RWPE2 (cell line): ENCODE measurements at regions not wholly inside any gene's neighbourhood (a gene's known extent, or its start where the extent isn't known, plus 50 kb on each side); places are given as distances from the start of the nearest gene placed in this dataset.

Experiments
- ATAC-seq: fragments of 200-7000 bp; cut with Tn5 transposase; 3 replicates; pipeline ENCODE4 v1.9.1; 2021; ENCODE audit warnings: low read depth
- DNase-seq: peaks from one replicate; pipeline ENCODE4 v3.0.0-alpha.2; 2020; ENCODE audit warnings: low spot score
- H3K27ac ChIP-seq: fragments of 450-650 bp; 2 replicates; pipeline ENCODE4 v1.5.1; 2017; ENCODE audit warnings: mild to moderate bottlenecking; ENCODE audit not compliant: poor library complexity, severe bottlenecking
- H3K27me3 ChIP-seq: fragments of 250-450 bp; sonication (Bioruptor Pico); 2 replicates; pipeline ENCODE4 v1.5.1; 2021; ENCODE audit warnings: mild to moderate bottlenecking, moderate library complexity; ENCODE audit not compliant: insufficient read depth, poor library complexity, severe bottlenecking
- H3K36me3 ChIP-seq: fragments of 250-450 bp; sonication (Bioruptor Pico); 2 replicates; pipeline ENCODE4 v1.5.1; 2020; ENCODE audit warnings: low read depth, mild to moderate bottlenecking, moderate library complexity
- H3K4me1 ChIP-seq: fragments of 250-450 bp; sonication (Bioruptor Pico); 2 replicates; pipeline ENCODE4 v1.5.1; 2021; ENCODE audit warnings: mild to moderate bottlenecking, moderate library complexity; ENCODE audit not compliant: insufficient read depth, poor library complexity, severe bottlenecking
- H3K4me3 ChIP-seq: fragments of 250-450 bp; sonication (Bioruptor Pico); 2 replicates; pipeline ENCODE4 v1.5.1; 2021; ENCODE audit warnings: mild to moderate bottlenecking, moderate library complexity; ENCODE audit not compliant: severe bottlenecking
- H3K9me3 ChIP-seq: fragments of 250-450 bp; sonication (Bioruptor Pico); 2 replicates; pipeline ENCODE4 v1.5.1; 2021; ENCODE audit warnings: mild to moderate bottlenecking, moderate library complexity; ENCODE audit not compliant: severe bottlenecking
- CTCF ChIP-seq: fragments of 450-650 bp; IDR thresholded peaks from one replicate; pipeline ENCODE4 v1.5.1; 2017; ENCODE audit warnings: mild to moderate bottlenecking, moderate library complexity; ENCODE audit not compliant: poor library complexity, severe bottlenecking

DNA sequence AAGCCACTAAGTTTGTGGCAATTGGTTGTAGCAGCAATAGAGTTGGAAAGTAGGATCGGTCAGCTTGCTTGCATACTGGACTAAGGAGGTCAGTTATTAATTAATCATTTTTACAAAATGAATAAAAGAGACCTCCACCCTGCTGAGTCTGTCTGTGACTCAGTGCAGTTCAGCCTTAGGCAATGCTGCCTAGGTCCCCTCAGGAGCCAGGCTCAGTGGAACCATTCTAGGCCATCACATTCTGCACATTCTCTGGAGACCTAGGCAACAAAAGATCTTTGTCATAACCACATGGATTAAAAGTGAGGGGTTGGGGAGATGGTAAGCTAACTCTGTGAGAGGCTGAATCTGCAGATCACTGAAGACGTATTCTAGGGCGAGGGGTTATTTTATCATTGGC lies 178.7 kb upstream of the CADM1 start:
- H3K36me3 ChIP-seq, result no peaks in the 10 kb centered on the region
- H3K9me3 ChIP-seq, result no peaks in the 10 kb centered on the region
- no peaks in the 10 kb centered on the region for H3K27me3 ChIP-seq
- DNase-seq (no peak), ATAC-seq (no peak)
- no peak overlapping the region for H3K27ac ChIP-seq
- no peak overlapping the region for H3K4me3 ChIP-seq
- no peaks in the 10 kb centered on the region for H3K4me1 ChIP-seq
- no peak for TF ChIP-seq CTCF

GRCh38 chr11:115682101-115682500 lies 177.9 kb upstream of the CADM1 start:
- DNase-seq (no peak), ATAC-seq (no peak)
- no peak for TF ChIP-seq CTCF
- Histone ChIP-seq H3K9me3 (no peaks in the 10 kb centered on the region), H3K27me3 (no peaks in the 10 kb centered on the region), H3K4me3 (no peak overlapping the region), H3K36me3 (no peaks in the 10 kb centered on the region), H3K4me1 (no peaks in the 10 kb centered on the region), H3K27ac (no peak overlapping the region)

- no peak for DNase-seq
- H3K27ac ChIP-seq, result no peak overlapping the region
- TF ChIP-seq CTCF, result no peak
Measured at GRCh38 chr11:115679945-115680344, 175.7 kb upstream of the CADM1 start.

GRCh38 chr11:115678942-115679341 lies 174.7 kb upstream of the CADM1 start:
- ATAC-seq (peak; percentile 38; the same call in 2 of the 3 replicates), DNase-seq (no peak)
- no peak for TF ChIP-seq CTCF
- H3K4me3 ChIP-seq, result no peak overlapping the region
- no peak overlapping the region for H3K27ac ChIP-seq
- no peaks in the 10 kb centered on the region for H3K9me3 ChIP-seq
- H3K4me1 ChIP-seq, result no peaks in the 10 kb centered on the region
- no peaks in the 10 kb centered on the region for H3K36me3 ChIP-seq
- no peaks in the 10 kb centered on the region for H3K27me3 ChIP-seq

More at GRCh38 chr11:115679945-115680344, 175.7 kb upstream of the CADM1 start:
- Histone ChIP-seq H3K9me3 (no peaks in the 10 kb centered on the region), H3K27me3 (no peaks in the 10 kb centered on the region), H3K36me3 (no peaks in the 10 kb centered on the region), H3K4me3 (no peak overlapping the region), H3K4me1 (no peaks in the 10 kb centered on the region)
- ATAC-seq, result no peak

DNA sequence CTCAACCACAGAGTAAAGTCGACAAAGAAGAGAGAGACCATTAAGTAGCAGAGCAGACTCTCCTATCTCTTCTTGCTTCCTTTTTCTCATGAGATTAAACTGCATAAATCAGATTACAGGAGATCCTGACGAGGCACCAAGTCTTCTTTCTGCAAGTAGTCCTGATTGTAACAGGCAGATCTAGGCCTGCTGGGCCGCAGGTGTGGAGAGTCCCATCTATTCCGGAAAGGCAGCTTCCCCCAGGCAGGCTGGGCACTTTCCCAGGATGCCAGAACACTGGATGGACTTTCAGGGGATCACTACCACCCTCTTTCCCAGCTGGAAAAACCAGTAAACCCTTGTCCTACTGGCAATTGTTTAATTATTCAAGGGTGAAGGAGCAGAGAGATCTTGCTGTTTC lies 173.0 kb upstream of the CADM1 start:
- H3K9me3 ChIP-seq, result no peaks in the 10 kb centered on the region
- TF ChIP-seq CTCF, result no peak
- no peaks in the 10 kb centered on the region for H3K4me1 ChIP-seq
- no peak overlapping the region for H3K4me3 ChIP-seq
- no peaks in the 10 kb centered on the region for H3K36me3 ChIP-seq
- H3K27ac ChIP-seq, result no peak overlapping the region
- no peak for DNase-seq
- no peaks in the 10 kb centered on the region for H3K27me3 ChIP-seq
- no peak for ATAC-seq
